ENCODE measurements at regions not wholly inside any gene's neighbourhood (a gene's known extent, or its start where the extent isn't known, plus 50 kb on each side); places are given as distances from the start of the nearest gene placed in this dataset.

- no peak for TF ChIP-seq POLR2A (IDR thresholded peaks at IDR 0.05)
- no peak for TF ChIP-seq CTCF (IDR thresholded peaks at IDR 0.05)
Measured at GRCh38 chr15:70398694-70399093, 301.0 kb upstream of the TLE3 start.
